ENCODE measurements at regions not wholly inside any gene's neighbourhood (a gene's known extent, or its start where the extent isn't known, plus 50 kb on each side); places are given as distances from the start of the nearest gene placed in this dataset.
A peak's percentile ranks its signal among the peaks of the same experiment; 100 is the strongest.

DNA sequence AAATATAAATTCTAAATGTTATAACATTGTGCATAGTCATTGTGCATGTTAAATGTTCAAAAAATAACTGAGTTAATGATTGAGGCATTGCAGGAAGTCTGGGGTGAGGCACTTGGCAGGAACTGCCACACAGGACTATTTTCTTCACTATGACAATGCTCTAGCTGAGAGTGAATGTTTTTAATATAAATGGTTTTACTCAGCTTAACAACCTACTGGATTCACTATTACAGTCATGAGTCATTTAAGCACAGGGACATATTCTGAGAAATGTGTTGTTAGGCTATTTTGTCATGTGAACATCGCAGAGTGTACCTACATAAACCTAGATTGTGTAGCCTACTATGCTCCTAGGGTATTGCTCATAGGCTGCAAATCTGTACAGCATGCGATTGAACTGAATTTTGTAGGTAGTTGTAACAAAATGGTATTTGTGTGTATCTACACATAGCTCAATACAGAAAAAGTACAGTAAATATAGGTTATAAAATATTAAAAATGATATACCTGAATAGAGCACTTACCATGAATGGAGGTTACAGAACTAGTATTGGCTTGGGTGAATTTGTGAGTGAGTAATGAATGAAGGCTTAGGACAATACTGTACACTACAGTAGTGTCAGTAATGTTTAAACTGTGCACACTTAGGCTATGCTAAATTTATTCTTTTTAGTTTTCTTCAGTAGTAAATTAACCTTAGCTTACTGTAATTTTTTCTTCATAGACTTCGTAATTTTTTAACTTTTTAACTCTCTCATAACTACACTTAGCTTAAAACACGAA, 346.1 kb upstream of the PTGER4 start:
- H2AFZ ChIP-seq (ENCODE audit: low read length) = no peak overlapping the region
- intact Hi-C loops (cut with micrococcal nuclease) = loop anchor here (1.0 to 10.0 kb wide), 6 partner anchors 49 to 619 kb away; no protein-coding TSS in a partner anchor
- peak overlapping the region; percentile 34 for H3K9ac ChIP-seq (ENCODE audit: low read length)
- DNase-seq (peak; percentile 85), ATAC-seq (peak; percentile 91)
- ChIA-PET CTCF (no interaction called here), POLR2A (ENCODE audit: unreplicated experiment) (interaction anchor here (0.5 to 0.7 kb wide), 4 partner anchors 12 to 913 kb away, joined by 3 to 4 read pairs (median 4); no protein-coding TSS in a partner anchor)
- peak overlapping the region; percentile 44 for H3K4me2 ChIP-seq (ENCODE audit: low read length)
- no peaks in the 10 kb centered on the region for H3K36me3 ChIP-seq (ENCODE audit: low read depth, low read length)
- peak overlapping the region; percentile 79 for H3K27ac ChIP-seq (ENCODE audit: low read length)
- H3K27me3 ChIP-seq (ENCODE audit: low read length) = no peaks in the 10 kb centered on the region
- no peaks in the 10 kb centered on the region for H3K9me3 ChIP-seq (ENCODE audit: low read length)
- TSS peak; percentile 78 for BruUV-seq (replicated peaks)
- H3F3A ChIP-seq (ENCODE audit: low read length, unreplicated experiment) = no peaks in the 10 kb centered on the region
- no peaks in the 10 kb centered on the region for H3K79me2 ChIP-seq (ENCODE audit: low read length)
- H3K4me3 ChIP-seq (ENCODE audit: low read length) = peak overlapping the region; percentile 1; the same call in 1 of the 2 replicates
- H4K20me1 ChIP-seq (ENCODE audit: low read length) = no peaks in the 10 kb centered on the region
- H3K4me1 ChIP-seq (ENCODE audit: insufficient read depth, low read length) = peaks cover 20% of the 10 kb centered on the region
- no peak for TF ChIP-seq EZH2phosphoT487 (IDR thresholded peaks at IDR 0.05; ENCODE audit: borderline replicate concordance, low read length)
- TF ChIP-seq EZH2 (IDR thresholded peaks at IDR 0.05; ENCODE audit: low read length, unreplicated experiment) = no peak
- TF ChIP-seq, protein P1, sequence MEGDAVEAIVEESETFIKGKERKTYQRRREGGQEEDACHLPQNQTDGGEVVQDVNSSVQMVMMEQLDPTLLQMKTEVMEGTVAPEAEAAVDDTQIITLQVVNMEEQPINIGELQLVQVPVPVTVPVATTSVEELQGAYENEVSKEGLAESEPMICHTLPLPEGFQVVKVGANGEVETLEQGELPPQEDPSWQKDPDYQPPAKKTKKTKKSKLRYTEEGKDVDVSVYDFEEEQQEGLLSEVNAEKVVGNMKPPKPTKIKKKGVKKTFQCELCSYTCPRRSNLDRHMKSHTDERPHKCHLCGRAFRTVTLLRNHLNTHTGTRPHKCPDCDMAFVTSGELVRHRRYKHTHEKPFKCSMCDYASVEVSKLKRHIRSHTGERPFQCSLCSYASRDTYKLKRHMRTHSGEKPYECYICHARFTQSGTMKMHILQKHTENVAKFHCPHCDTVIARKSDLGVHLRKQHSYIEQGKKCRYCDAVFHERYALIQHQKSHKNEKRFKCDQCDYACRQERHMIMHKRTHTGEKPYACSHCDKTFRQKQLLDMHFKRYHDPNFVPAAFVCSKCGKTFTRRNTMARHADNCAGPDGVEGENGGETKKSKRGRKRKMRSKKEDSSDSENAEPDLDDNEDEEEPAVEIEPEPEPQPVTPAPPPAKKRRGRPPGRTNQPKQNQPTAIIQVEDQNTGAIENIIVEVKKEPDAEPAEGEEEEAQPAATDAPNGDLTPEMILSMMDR (conservative IDR thresholded peaks at IDR 0.05; ENCODE audit: low read depth, low read length) = no peak
- H3K9me2 ChIP-seq (replicated peaks; ENCODE audit: low read length) = 0 out of 2 replicates have a peak, but pooled peaks cover 2% of the 10 kb centered on the region

DNA sequence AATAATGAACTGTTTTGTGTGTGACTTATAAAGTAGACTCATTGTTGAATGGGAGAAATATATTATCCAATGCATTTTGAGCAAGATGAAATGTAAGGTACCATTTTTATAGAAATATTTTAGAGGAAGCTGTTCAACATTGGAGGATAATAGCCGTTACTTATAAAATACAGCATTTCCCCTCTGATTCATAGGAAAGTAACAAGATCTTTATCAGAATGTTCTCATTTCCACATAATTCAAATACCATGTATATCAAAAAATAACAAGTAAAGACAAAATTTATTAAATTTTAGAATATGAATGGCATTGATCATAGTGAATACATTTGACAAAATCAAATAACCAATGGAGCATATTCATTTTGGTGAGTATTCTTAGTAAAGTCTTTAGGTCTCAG, 346.7 kb upstream of the PTGER4 start:
- H3F3A ChIP-seq (ENCODE audit: low read length, unreplicated experiment) = no peaks in the 10 kb centered on the region
- no peaks in the 10 kb centered on the region for H3K36me3 ChIP-seq (ENCODE audit: low read depth, low read length)
- peak overlapping the region; percentile 79 for H3K27ac ChIP-seq (ENCODE audit: low read length)
- BruUV-seq (replicated peaks) = TSS peak; percentile 60
- H3K9me3 ChIP-seq (ENCODE audit: low read length) = no peaks in the 10 kb centered on the region
- H3K4me1 ChIP-seq (ENCODE audit: insufficient read depth, low read length) = peaks cover 20% of the 10 kb centered on the region
- no peaks in the 10 kb centered on the region for H3K27me3 ChIP-seq (ENCODE audit: low read length)
- POLR2A ChIA-PET (ENCODE audit: unreplicated experiment) = interaction anchor here (0.7 kb wide), 1 partner anchor 366 kb away, joined by 3 read pairs; no protein-coding TSS in a partner anchor
- intact Hi-C loops (cut with micrococcal nuclease) = loop anchor here (1.0 to 10.0 kb wide), 6 partner anchors 49 to 618 kb away; no protein-coding TSS in a partner anchor
- DNase-seq (peak; percentile 60), ATAC-seq (peak; percentile 71)
- peak overlapping the region; percentile 34 for H3K9ac ChIP-seq (ENCODE audit: low read length)
- H3K4me3 ChIP-seq (ENCODE audit: low read length) = peak overlapping the region; percentile 1; the same call in 1 of the 2 replicates
- CTCF ChIA-PET = interaction anchor here (0.5 kb wide), 1 partner anchor 933 kb away, joined by 8 read pairs; no protein-coding TSS in a partner anchor
- TF ChIP-seq EZH2phosphoT487 (IDR thresholded peaks at IDR 0.05; ENCODE audit: borderline replicate concordance, low read length) (no peak), EZH2 (IDR thresholded peaks at IDR 0.05; ENCODE audit: low read length, unreplicated experiment) (no peak)
- TF ChIP-seq, protein P1 (conservative IDR thresholded peaks at IDR 0.05; ENCODE audit: low read depth, low read length) = no peak
- no peaks in the 10 kb centered on the region for H3K79me2 ChIP-seq (ENCODE audit: low read length)
- H4K20me1 ChIP-seq (ENCODE audit: low read length) = no peaks in the 10 kb centered on the region
- H3K4me2 ChIP-seq (ENCODE audit: low read length) = peak overlapping the region; percentile 44
- 0 out of 2 replicates have a peak, but pooled peaks cover 2% of the 10 kb centered on the region for H3K9me2 ChIP-seq (replicated peaks; ENCODE audit: low read length)
- no peak overlapping the region for H2AFZ ChIP-seq (ENCODE audit: low read length)
